Erythroblast (primary cell): ENCODE measurements at regions not wholly inside any gene's neighbourhood (a gene's known extent, or its start where the extent isn't known, plus 50 kb on each side); places are given as distances from the start of the nearest gene placed in this dataset.
A peak's percentile ranks its signal among the peaks of the same experiment; 100 is the strongest.
"Not testable (repeated sequence)": the region's sequence is repeated elsewhere in the genome, so short reads cannot be mapped to it uniquely, and the experiment has no call there.

ENCODE experiments used
- DNase-seq, 2 experiments: peaks; one replicate each; lab custom pipeline; 2025; lab: John Stamatoyannopoulos, UW
- POLR2A ChIP-seq: IDR thresholded peaks from 2 replicates; pipeline ENCODE4 v1.6.1; 2011; ENCODE audit warnings: mild to moderate bottlenecking, low read length

GRCh38 chr1:120357046-120357445 lies 57.8 kb upstream of the NBPF8 start:
- not testable (repeated sequence) for DNase-seq

- DNase-seq: peak; percentile 36 to 45
Measured at GRCh38 chr1:120356170-120356569, 58.7 kb upstream of the NBPF8 start.

DNA sequence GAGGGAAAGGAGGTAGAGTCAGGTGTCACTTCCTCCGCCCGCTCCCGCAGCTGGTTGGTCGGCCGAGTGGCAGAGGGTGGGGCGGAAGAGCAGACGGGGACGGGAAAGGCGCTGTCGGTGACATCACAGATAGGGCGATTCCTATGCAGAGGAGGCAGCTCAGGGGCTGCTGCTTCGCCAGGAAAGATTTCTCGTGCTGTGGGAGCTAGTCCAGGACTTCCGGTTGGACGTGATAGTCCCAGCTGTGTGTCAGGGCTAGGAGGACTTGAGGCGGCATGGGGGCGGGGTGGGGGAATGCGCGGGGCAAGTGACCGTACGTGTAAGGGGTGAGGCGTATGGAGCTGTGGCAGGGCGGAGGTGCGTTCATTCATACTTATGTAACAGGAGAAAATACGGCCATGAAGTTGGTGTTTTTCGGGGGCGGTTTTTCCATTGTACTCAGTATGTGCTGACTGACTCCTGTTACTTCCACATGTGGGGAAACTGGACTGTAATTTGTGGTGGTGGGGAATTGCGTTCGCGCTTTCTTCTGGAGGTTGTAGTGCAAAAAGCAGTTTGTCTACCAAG lies 60.1 kb upstream of the NBPF8 start:
- peak; percentile 77 to 80 for DNase-seq
- TF ChIP-seq POLR2A: peak; percentile 55

DNA sequence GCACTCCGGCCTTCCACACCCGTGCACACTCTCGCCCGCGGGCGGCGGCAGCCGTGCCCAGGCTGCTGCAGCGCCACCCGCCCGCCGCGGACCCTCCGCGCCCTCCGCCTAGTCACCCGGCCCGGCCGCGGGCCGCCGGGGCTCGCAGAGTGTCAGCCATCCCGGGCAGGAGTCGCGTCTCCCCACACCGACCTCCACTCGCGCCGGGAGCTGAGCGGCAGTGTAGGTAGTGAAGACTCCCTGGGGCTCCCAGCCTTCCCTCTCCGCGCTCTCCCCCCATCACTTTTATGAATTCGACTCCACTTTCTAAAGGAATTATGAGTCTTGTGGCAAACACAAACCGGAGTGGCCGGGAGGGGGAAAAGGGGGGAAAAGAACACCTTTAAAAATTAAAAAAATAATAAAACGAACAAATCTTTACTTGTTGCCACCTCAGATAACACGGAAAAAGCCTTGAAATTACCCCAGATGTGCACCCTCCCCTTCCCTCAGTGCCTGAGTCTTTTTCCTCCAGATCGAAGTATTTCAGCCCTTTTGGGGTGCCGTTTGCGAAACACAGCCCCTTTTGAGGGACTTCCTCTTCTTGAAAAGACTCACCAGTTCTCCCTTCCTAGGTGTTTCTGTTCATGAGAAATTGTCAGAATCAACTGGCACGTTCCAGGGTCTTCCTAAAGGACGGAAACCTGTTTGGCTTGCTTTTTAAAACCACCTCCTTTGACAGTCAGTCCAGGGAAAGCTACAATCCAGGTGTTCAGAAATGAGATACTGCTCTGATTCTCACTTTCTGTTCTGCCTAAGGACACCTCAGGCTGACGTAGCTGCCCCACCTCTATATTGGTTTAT lies 72.4 kb upstream of the NBPF8 start:
- DNase-seq: not testable (repeated sequence)

DNA sequence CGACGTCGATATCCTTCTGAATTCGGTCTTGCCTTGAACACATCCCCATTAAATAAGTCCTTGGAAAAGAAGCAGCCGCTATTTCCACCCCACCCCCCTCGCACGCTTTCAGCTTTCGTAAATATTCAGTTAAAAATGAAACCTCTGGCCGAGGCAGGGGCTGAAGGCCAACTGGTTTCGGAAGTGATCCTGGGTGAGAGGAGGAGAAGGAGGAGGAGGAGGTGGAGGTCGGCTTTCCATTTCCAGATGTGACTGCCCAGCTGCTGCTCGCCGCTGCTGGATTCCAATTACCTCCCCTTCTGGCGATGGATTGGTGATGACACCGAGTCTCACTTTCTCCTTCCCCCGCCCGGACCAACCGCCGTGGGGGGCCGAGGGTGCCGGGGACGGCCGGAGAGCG lies 73.1 kb upstream of the NBPF8 start:
- DNase-seq: peak in 1 of 2 experiments; percentile 3

GRCh38 chr1:120340838-120341751 lies 73.7 kb upstream of the NBPF8 start:
- DNase-seq: not testable (repeated sequence)

GRCh38 chr1:120315738-120316137 lies 99.1 kb upstream of the NBPF8 start:
- not testable (repeated sequence) for DNase-seq

DNA sequence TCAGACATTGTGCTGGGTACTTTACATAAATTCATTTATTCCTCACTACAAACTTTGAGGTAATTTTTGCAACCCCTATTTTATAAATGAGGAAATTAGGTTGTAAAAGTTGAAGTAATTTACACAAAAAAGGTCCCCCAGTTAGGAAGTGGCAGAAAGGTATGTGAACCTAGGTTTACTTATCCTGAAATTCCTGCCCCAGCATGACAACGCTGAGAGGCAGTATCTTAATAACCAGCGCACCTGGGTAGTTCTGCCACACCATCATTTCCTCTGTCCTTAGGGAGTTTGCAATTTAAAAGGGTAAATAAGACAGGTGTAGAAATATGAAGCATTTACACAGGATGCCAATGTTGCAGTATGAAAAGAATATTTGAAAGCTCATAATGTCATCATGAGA lies 102.9 kb upstream of the NBPF8 start:
- not testable (repeated sequence) for DNase-seq

DNA sequence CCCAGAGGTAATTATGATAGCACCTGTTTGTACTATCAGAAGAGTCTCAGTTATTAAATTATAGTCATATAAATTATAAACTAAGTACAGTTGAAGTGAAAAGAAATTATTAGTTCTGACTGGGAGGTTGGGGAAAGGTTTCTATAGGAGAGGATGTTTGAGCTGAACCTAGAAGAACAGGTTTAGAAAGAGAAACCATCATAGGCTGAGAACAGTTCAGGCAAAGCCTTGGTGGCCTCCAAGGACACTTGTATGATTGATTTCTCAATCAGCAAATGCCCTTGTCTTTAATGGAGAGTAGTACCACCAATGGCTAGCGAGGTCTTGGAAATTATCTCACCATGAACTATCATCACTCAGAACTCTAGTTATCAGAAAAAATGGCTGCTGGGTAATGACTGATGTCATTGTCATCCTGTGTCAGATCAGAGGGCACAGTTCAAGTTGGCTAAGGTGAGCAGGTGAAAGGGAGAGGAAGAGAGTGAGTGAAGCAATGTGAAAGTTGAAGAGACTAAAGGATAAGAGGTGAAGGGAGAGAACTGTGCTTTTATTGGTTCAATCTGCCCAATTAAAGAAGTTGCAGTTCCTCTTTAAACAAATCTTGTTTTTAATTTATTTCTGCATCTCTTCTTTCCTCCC lies 105.8 kb upstream of the NBPF8 start:
- not testable (repeated sequence) for DNase-seq

GRCh38 chr1:120305046-120305445 lies 109.8 kb upstream of the NBPF8 start:
- DNase-seq: not testable (repeated sequence)

GRCh38 chr1:120304341-120304740 lies 110.5 kb upstream of the NBPF8 start:
- DNase-seq: not testable (repeated sequence)

DNA sequence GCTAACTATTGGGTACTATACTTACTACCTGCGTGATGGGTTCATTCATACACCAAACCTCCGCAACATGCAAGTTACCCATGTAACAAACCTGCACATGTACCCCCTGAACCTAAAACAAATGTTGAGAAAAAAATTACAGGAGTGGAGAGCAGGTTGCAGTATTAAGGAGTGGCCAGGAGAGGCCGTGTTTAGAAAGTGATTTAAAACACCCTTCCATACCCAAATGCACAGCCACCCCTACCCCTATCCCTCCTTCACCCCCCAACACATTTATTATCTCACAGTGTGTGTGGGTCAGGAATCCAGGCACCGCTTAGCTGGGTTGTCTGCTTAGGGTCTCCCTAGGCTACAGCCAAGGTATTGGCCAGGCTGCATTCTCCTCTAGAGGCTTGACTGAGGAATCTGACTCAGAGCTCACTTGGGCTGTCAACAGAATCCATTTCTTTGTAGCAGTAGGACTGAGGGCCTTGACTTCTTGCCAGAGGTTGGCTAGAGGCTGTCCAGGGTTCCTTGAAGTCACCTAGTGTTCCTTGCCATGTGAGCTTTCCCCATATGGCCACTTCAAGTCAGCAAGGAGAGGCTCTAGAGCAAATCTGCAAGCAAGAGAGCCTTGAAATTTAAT lies 115.3 kb upstream of the NBPF8 start:
- not testable (repeated sequence) for DNase-seq

- not testable (repeated sequence) for DNase-seq
Measured at GRCh38 chr1:120298487-120298886, 116.3 kb upstream of the NBPF8 start.

GRCh38 chr1:120297345-120297953 lies 117.4 kb upstream of the NBPF8 start:
- DNase-seq: not testable (repeated sequence)

GRCh38 chr1:120290105-120290504 lies 113.8 kb upstream of the SEC22B start:
- DNase-seq: not testable (repeated sequence)

GRCh38 chr1:120289601-120290074 lies 113.3 kb upstream of the SEC22B start:
- not testable (repeated sequence) for DNase-seq

DNA sequence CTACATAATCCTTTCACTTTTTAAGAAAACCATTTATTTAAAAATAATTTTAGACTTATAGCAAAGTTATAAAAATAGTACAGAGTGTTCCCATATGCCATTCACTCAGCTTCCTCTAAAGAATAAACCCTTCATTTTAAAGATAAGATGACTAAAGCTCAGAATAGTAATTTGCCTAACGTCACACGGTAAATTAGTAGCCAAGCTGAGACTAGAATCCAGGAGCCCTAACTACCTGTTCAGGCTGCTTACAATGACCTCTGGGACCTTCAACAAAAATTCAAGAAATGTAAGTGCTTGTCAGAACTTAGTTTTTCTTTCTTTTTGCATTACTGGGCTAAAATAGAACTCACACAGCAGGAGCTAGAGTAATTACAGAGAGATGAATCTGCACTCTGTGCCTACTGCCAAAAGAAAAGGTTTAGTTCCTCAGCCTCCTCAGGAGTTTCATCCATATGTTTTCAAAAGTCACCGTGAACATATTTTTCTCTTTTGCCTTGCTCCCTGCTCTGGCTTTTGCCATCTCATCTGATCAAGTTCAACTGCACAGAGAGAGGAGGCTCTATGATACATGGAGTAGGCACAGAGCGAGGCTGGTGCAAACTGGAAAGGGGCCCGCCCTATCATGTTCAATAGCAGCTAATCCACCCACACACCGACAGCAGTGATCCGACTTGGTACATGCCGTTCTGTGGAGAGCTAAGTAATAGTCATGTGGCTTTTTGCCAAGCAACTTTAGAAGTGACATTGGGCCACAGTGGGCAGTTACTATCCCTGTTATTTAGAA lies 112.7 kb upstream of the SEC22B start:
- DNase-seq: not testable (repeated sequence)

- DNase-seq: not testable (repeated sequence)
Measured at GRCh38 chr1:120288167-120288566, 111.8 kb upstream of the SEC22B start.

GRCh38 chr1:120282744-120283464 lies 106.6 kb upstream of the SEC22B start:
- not testable (repeated sequence) for DNase-seq
